Heart left ventricle (tissue), 13 donors: ENCODE measurements at regions not wholly inside any gene's neighbourhood (a gene's known extent, or its start where the extent isn't known, plus 50 kb on each side); places are given as distances from the start of the nearest gene placed in this dataset.

Source experiments
- POLR2A ChIP-seq, 2 donors: fragments of 450-650 bp; IDR thresholded peaks; one replicate each; pipeline ENCODE4 v1.6.1; 2017; ENCODE audit warnings: antibody characterized with exemption in 2 of 2, mild to moderate bottlenecking in 2 of 2, moderate library complexity in 2 of 2
- TF ChIP-seq, protein P1 (sequence below), 12 donors: fragments of 200-600 bp; sonication (generic) in 4 of 12; IDR thresholded peaks; one replicate each; pipeline versions ENCODE4 v1.5.0 to v1.8.0; 2018 to 2022; ENCODE audit warnings: antibody characterized with exemption in 12 of 12, mild to moderate bottlenecking in 5 of 12
- donor health status: ischemic (EF 13 %, LVEDD 7.1; RV severe dilation, severe dysfunction).
- donor health status: DM: no; HTN: yes; CAD: no.
- donor health status: DM: no; HTN: no; CAD: no.
- donor health status: ischemic (EF 25% LVEDD 6.9; RV normal size, moderate dysfunction).
- donor health status: ischemic (EF 25% LVEDD 5.7; RV mildly dilated, moderate dysfunction).
- donor health status: ischemic (EF 35%, LVEDD 5.7; RV mildly dilated, moderate dysfunction).
- donor health status: nonischemic (EF 11% LVEDD 7.7; RV severe dilation, severe dysfunction).
- donor health status: DM: yes; HTN: yes; CAD: no.
- donor health status: PGD.
- donor health status: ischemic (EF 29% LVEDD 5.4; RV normal size, mild dysfunction).
- donor health status: nonischemic (EF 23%, LVEDD 6.1; RV moderate dilation, normal function).

- TF ChIP-seq, protein P1, sequence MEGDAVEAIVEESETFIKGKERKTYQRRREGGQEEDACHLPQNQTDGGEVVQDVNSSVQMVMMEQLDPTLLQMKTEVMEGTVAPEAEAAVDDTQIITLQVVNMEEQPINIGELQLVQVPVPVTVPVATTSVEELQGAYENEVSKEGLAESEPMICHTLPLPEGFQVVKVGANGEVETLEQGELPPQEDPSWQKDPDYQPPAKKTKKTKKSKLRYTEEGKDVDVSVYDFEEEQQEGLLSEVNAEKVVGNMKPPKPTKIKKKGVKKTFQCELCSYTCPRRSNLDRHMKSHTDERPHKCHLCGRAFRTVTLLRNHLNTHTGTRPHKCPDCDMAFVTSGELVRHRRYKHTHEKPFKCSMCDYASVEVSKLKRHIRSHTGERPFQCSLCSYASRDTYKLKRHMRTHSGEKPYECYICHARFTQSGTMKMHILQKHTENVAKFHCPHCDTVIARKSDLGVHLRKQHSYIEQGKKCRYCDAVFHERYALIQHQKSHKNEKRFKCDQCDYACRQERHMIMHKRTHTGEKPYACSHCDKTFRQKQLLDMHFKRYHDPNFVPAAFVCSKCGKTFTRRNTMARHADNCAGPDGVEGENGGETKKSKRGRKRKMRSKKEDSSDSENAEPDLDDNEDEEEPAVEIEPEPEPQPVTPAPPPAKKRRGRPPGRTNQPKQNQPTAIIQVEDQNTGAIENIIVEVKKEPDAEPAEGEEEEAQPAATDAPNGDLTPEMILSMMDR (IDR thresholded peaks at IDR 0.05): no peak
- TF ChIP-seq POLR2A (IDR thresholded peaks at IDR 0.05): no peak
Measured at GRCh38 chr7:142681314-142682092, 67.8 kb upstream of the PRSS1 start.
